Common myeloid progenitor, CD34-positive (primary cell): ENCODE measurements at regions not wholly inside any gene's neighbourhood (a gene's known extent, or its start where the extent isn't known, plus 50 kb on each side); places are given as distances from the start of the nearest gene placed in this dataset.

Experiments used
- CTCF ChIA-PET: fragments of 350-600 bp; sonication (Branson Sonifier 250); formaldehyde crosslinking; loops from one replicate; lab custom pipeline; 2021; ENCODE audit warnings: antibody characterized with exemption; lab: Charles Lee
- POLR2A ChIA-PET: fragments of 350-600 bp; sonication (Branson Sonifier 250); formaldehyde crosslinking; loops from one replicate; lab custom pipeline; 2021; ENCODE audit warnings: antibody characterized with exemption; lab: Charles Lee
- DNase-seq, 3 donors: peaks; one replicate each; pipeline versions ENCODE4 v3.0.0 to v3.0.0-alpha.2; 2013
- H3K27ac ChIP-seq, 2 experiments: 1 replicate in 1 of 2; 2 replicates in 1 of 2; pipeline ENCODE4 v1.7.0; 2013; ENCODE audit warnings: inconsistent platforms in 2 of 2, low read length in 2 of 2, mild to moderate bottlenecking in 2 of 2, low read depth in 1 of 2, moderate library complexity in 1 of 2; ENCODE audit not compliant: severe bottlenecking in 2 of 2, insufficient read depth in 1 of 2, poor library complexity in 1 of 2
- H3K27me3 ChIP-seq, 5 experiments: replicated peaks in 2 of 5; 1 replicate in 3 of 5; 2 replicates in 2 of 5; pipeline versions ENCODE4 v1.6.1 to v1.7.0; 2013; ENCODE audit warnings: low read length in 4 of 5, mild to moderate bottlenecking in 2 of 5, moderate library complexity in 2 of 5, inconsistent platforms in 1 of 5; ENCODE audit not compliant: insufficient read depth in 5 of 5, control insufficient read depth in 4 of 5
- H3K36me3 ChIP-seq, 4 experiments: 1 replicate in 2 of 4; 2 replicates in 2 of 4; pipeline versions ENCODE4 v1.6.1 to v1.7.0; 2013; ENCODE audit warnings: low read length in 3 of 4, control low read depth in 1 of 4, mild to moderate bottlenecking in 1 of 4; ENCODE audit not compliant: control insufficient read depth in 4 of 4, insufficient read depth in 4 of 4
- H3K4me1 ChIP-seq, 4 experiments: 1 replicate in 3 of 4; 2 replicates in 1 of 4; pipeline versions ENCODE4 v1.6.1 to v1.7.1; 2013; ENCODE audit warnings: low read length in 3 of 4, mild to moderate bottlenecking in 3 of 4, control low read depth in 1 of 4, inconsistent platforms in 1 of 4, moderate library complexity in 1 of 4; ENCODE audit not compliant: control insufficient read depth in 4 of 4, insufficient read depth in 4 of 4; ENCODE audit errors: control extremely low read depth in 1 of 4
- H3K4me3 ChIP-seq, 7 experiments: 1 replicate in 4 of 7; 2 replicates in 3 of 7; pipeline versions ENCODE4 v1.5.1 to v1.7.0; 2013; ENCODE audit warnings: mild to moderate bottlenecking in 7 of 7, low read length in 6 of 7, moderate library complexity in 6 of 7, inconsistent platforms in 2 of 7, low read depth in 2 of 7, control low read depth in 1 of 7; ENCODE audit not compliant: insufficient read depth in 4 of 7, control insufficient read depth in 1 of 7; ENCODE audit errors: extremely low read depth in 1 of 7
- H3K9me3 ChIP-seq, 5 experiments: 1 replicate in 4 of 5; 2 replicates in 1 of 5; pipeline versions ENCODE4 v1.6.1 to v1.7.1; 2013; ENCODE audit warnings: low read length in 4 of 5, mild to moderate bottlenecking in 2 of 5, inconsistent platforms in 1 of 5, low read depth in 1 of 5, moderate library complexity in 1 of 5; ENCODE audit not compliant: control insufficient read depth in 4 of 5, insufficient read depth in 2 of 5; ENCODE audit errors: control extremely low read depth in 1 of 5
- WGBS: methylation state at CpG from one replicate; pipeline ENCODE4 v1.1.5; 2013; ENCODE audit not compliant: insufficient coverage; 5-methylcytosine and 5-hydroxymethylcytosine counted together

- ChIA-PET CTCF (no interaction called here), POLR2A (no interaction called here)
- no peak for DNase-seq
- 81% methylated on average over 3 of the region's 4 CpGs for WGBS
- Histone ChIP-seq H3K4me3 (no peak overlapping the region), H3K27me3 (peaks cover 0 to 2% (median 0%) of the 10 kb centered on the region in 5 experiments), H3K27ac (no peak overlapping the region), H3K36me3 (no peaks in the 10 kb centered on the region), H3K9me3 (no peaks in the 10 kb centered on the region), H3K4me1 (no peaks in the 10 kb centered on the region)
These were observed 71.1 kb downstream of the TMEM114 start for GRCh38 chr16:8519179-8519578.

DNA sequence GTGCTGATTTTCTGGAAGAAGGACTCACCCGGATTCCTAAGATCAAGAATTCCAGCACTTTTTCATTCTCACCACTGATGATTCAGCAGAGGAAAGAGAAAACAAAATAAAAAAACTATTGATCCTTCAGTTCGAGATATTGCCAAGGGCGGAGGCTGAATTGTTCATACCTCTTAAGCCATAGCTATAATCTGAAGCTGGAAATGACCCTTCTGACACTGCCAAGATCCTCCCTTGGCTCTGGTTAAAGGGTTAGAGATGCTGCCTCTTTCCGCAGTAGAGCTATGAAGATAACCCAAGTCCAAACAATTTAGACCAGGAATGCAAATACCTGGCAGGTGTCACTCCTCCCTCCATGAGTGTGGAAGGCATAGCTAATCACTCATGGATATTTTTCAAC is 73.0 kb downstream of the TMEM114 start:
- ChIA-PET CTCF (no interaction called here), POLR2A (no interaction called here)
- no peaks in the 10 kb centered on the region for H3K4me1 ChIP-seq
- no peaks in the 10 kb centered on the region for H3K9me3 ChIP-seq
- no peak for DNase-seq
- 93% methylated on average over 3 of the region's 4 CpGs for WGBS
- no peak overlapping the region for H3K27ac ChIP-seq
- H3K36me3 ChIP-seq: no peaks in the 10 kb centered on the region
- H3K4me3 ChIP-seq: no peak overlapping the region
- H3K27me3 ChIP-seq: peaks cover 0 to 2% (median 0%) of the 10 kb centered on the region in 5 experiments

DNA sequence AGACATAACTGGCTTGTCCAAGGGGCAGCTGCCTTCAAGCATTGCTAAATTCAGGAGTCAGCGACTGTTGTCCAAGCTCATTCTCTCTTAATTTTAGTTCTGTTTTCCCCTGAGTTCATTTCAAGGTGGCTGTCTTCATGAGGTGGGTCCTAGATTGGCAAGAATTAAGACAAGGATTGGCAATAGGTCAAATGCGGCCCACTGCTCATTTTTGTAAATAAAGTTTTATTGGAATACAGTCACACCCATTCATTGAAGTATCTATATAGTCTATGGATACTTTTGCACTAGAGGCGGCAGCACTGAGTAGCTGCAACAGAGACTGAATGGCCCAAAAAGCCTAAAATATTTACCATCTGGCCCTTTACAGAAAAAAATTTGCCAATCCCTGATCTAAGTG is 73.8 kb downstream of the TMEM114 start:
- H3K9me3 ChIP-seq: no peaks in the 10 kb centered on the region
- no peaks in the 10 kb centered on the region for H3K4me1 ChIP-seq
- no peaks in the 10 kb centered on the region for H3K36me3 ChIP-seq
- H3K27me3 ChIP-seq: no peaks in the 10 kb centered on the region
- DNase-seq: no peak
- H3K4me3 ChIP-seq: no peak overlapping the region
- H3K27ac ChIP-seq: no peak overlapping the region
- POLR2A ChIA-PET: no interaction called here
- CTCF ChIA-PET: no interaction called here
- 100% methylated on average over 2 of the region's 3 CpGs for WGBS

DNA sequence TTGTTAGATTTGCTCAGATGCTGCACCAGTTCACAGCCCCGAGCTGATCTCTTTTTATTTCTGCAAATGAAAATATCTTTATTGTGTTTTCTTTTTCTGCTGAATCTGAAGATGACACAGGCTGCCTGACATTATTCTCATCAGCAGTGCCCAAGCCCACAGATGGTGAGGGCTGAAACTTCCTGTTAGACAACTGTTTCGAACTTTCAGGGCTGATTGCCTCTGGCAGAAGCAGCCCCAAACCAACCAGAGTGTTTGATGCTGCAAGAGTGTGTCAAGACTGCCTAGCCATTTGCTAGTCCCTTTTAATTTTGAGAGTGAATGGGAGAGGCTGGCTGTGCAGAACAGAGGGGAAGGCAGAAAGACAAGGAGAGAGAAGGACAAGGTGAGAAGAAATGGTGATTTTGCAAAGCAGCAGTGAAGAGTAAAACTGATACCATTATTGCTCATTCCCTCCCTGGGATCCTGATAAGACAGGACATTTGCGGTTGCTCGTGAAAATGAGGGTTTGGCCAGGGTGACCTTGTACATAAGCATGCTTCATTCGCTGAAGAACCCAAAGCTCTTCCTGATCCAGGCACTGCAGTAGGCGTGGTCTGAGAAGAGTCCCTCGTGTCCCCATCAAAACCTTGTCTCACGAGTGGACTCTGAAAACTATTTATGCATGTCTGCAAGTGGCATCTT is 77.2 kb downstream of the TMEM114 start:
- POLR2A ChIA-PET: no interaction called here

DNA sequence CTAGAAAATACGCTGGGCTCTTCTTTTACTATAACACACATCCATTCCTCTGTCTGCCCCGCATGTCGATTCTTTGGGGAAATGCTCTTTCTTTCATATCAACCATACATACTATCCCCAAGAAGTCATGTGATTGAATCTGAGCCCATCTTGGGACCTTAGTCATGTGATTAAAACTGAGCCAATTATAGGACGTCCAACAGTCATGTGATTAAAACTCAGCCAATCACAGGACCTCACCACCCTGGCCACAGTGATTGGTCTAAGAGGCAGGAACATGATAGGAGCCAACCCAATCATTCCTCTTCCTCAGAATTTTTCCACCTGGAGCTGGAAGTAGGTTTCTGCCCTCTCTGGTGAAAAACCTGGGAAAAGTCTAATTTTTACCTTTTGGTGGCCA is 78.8 kb downstream of the TMEM114 start:
- ChIA-PET CTCF (no interaction called here), POLR2A (no interaction called here)
- Histone ChIP-seq H3K27me3 (no peaks in the 10 kb centered on the region), H3K4me3 (no peak overlapping the region), H3K27ac (no peak overlapping the region), H3K36me3 (no peaks in the 10 kb centered on the region), H3K9me3 (peaks cover 0 to under 1% (median 0%) of the 10 kb centered on the region in 5 experiments), H3K4me1 (no peaks in the 10 kb centered on the region)
- DNase-seq: no peak
- WGBS: 94% methylated on average over 4 of the region's 4 CpGs

More for the DNA sequence above, 77.2 kb downstream of the TMEM114 start:
- H3K4me3 ChIP-seq: no peak overlapping the region
- no peak overlapping the region for H3K27ac ChIP-seq
- 80% methylated on average over 7 of the region's 8 CpGs for WGBS
- no peaks in the 10 kb centered on the region for H3K9me3 ChIP-seq
- no peak for DNase-seq
- no peaks in the 10 kb centered on the region for H3K36me3 ChIP-seq
- H3K4me1 ChIP-seq: no peaks in the 10 kb centered on the region
- CTCF ChIA-PET: no interaction called here
- no peaks in the 10 kb centered on the region for H3K27me3 ChIP-seq

DNA sequence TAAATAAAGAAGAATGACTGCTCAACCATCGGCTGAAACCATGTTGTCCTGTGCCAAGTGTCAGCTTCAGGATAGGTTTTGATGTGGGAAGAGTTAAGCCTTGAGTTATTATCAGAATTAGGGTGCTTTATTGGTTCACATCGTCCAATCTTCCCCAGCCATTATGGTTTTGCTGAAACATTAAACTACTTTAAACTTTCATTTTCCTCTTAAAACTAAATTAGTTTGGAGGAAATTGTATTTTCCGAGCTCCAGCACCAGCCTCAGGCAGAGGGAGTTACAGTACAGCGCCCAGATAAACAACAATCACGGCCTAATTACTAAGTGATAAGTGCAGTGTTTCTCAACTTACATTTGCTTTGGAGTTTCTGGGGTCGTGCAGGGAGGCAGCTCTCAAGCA is 80.2 kb downstream of the TMEM114 start:
- Histone ChIP-seq H3K36me3 (no peaks in the 10 kb centered on the region), H3K4me1 (no peaks in the 10 kb centered on the region), H3K27me3 (no peaks in the 10 kb centered on the region), H3K9me3 (peaks cover 0 to 2% (median 0%) of the 10 kb centered on the region in 5 experiments), H3K27ac (no peak overlapping the region), H3K4me3 (no peak overlapping the region)
- WGBS: 87% methylated on average over 4 of the region's 6 CpGs
- DNase-seq: no peak
- ChIA-PET CTCF (no interaction called here), POLR2A (no interaction called here)

- Histone ChIP-seq H3K36me3 (no peaks in the 10 kb centered on the region), H3K27me3 (no peaks in the 10 kb centered on the region), H3K4me1 (no peaks in the 10 kb centered on the region), H3K9me3 (peaks cover 0 to 2% (median 0%) of the 10 kb centered on the region in 5 experiments), H3K4me3 (no peak overlapping the region), H3K27ac (no peak overlapping the region)
- no peak for DNase-seq
- 57% methylated on average over 4 of the region's 7 CpGs for WGBS
- ChIA-PET POLR2A (no interaction called here), CTCF (no interaction called here)
These were observed 84.9 kb downstream of the TMEM114 start for GRCh38 chr16:8505327-8505991.
